Vagina (tissue), 2 donors: ENCODE measurements at regions not wholly inside any gene's neighbourhood (a gene's known extent, or its start where the extent isn't known, plus 50 kb on each side); places are given as distances from the start of the nearest gene placed in this dataset.

Source experiments
- CTCF ChIP-seq, 3 experiments: fragments of 450-650 bp in 2 of 3; fragments of 200-600 bp in 1 of 3; sonication (generic) in 1 of 3; IDR thresholded peaks; one replicate each; pipeline ENCODE4 v1.5.1; 2017 to 2019; ENCODE audit warnings: antibody characterized with exemption in 3 of 3, mild to moderate bottlenecking in 2 of 3, moderate library complexity in 2 of 3
- POLR2A ChIP-seq, 2 donors: fragments of 450-650 bp; IDR thresholded peaks; one replicate each; pipeline ENCODE4 v1.6.1; 2017; ENCODE audit warnings: antibody characterized with exemption in 2 of 2, mild to moderate bottlenecking in 2 of 2, moderate library complexity in 2 of 2

- TF ChIP-seq CTCF (IDR thresholded peaks at IDR 0.05) (no peak), POLR2A (IDR thresholded peaks at IDR 0.05) (no peak)
These were observed 84.7 kb downstream of the HDGFL1 start for GRCh38 chr6:22653980-22654610.
